GM23248 (cell line): ENCODE measurements at regions not wholly inside any gene's neighbourhood (a gene's known extent, or its start where the extent isn't known, plus 50 kb on each side); places are given as distances from the start of the nearest gene placed in this dataset.
"Not testable (repeated sequence)": the region's sequence is repeated elsewhere in the genome, so short reads cannot be mapped to it uniquely, and the experiment has no call there.

ENCODE experiments used
- EZH2 ChIP-seq: fragments of 200-600 bp; sonication (generic); IDR thresholded peaks from 2 replicates; pipeline ENCODE4 v1.6.1; 2018; ENCODE audit warnings: antibody characterized with exemption, mild to moderate bottlenecking; ENCODE audit not compliant: insufficient read depth, poor library complexity, severe bottlenecking
- EZH2phosphoT487 ChIP-seq: fragments of 200-600 bp; sonication (generic); IDR thresholded peaks from 2 replicates; pipeline ENCODE4 v1.6.1; 2018; ENCODE audit warnings: antibody characterized with exemption, moderate library complexity, mild to moderate bottlenecking, low read depth; ENCODE audit not compliant: insufficient read depth

DNA sequence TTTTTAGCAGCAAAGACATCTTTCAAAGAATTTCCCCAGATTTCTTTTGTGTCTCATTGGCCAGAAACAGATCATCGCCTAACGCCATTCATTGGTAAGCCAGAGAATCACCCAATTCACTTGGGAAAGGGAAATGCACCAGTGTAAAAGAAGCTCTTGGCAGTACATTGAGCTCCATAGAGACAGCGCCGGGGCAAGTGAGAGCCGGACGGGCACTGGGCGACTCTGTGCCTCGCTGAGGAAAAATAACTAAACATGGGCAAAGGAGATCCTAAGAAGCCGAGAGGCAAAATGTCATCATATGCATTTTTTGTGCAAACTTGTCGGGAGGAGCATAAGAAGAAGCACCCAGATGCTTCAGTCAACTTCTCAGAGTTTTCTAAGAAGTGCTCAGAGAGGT is 630.6 kb upstream of the ZNF385D start:
- TF ChIP-seq EZH2phosphoT487, EZH2: not testable (repeated sequence)
